ENCODE measurements at regions not wholly inside any gene's neighbourhood (a gene's known extent, or its start where the extent isn't known, plus 50 kb on each side); places are given as distances from the start of the nearest gene placed in this dataset.
"Not testable (repeated sequence)": the region's sequence is repeated elsewhere in the genome, so short reads cannot be mapped to it uniquely, and the experiment has no call there.

DNA sequence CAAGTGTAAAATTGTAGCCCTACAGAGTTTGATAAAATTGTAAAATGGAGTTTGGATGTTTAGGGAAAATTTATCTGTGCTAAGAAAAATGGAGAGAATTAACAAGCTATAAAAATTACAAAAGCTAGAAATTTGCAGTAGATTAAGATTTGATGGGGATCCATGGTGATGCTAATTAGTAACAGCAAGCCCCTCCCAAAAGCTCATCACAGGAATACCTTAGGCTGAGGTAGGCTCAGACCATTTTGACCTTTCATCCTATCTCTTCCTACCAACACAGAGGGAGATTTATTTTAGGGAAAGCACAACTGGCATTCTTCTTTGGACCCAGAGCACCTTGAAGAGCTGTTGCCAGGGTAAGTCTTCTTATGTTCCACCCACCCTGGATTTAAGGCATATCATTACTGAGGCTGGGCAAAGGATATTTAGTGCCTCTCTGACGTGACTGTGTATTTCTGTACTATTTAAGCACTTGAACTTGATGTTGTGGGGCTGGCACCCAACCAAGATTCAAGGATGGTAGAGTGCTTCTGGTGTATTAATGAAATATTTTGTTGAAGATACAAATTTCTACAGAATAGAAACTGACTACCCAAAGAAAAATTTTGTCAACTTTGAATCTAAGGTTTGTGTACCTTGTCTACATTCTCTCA lies 70.8 kb upstream of the SLC39A10 start:
- Histone ChIP-seq H3K4me3 (ENCODE audit: insufficient read depth, low read depth, low read length) (peak overlapping the region; percentile 29; the same call in 1 of the 2 replicates), H3K27me3 (ENCODE audit: control insufficient read depth, insufficient read depth, low read length) (no peaks in the 10 kb centered on the region), H3K36me3 (replicated peaks; ENCODE audit: control insufficient read depth, insufficient read depth, low read length) (no peaks in the 10 kb centered on the region)
- DNase-seq = peak; percentile 19

- no peak for DNase-seq
- Histone ChIP-seq H3K4me3 (ENCODE audit: insufficient read depth, low read depth, low read length) (no peak overlapping the region), H3K36me3 (replicated peaks; ENCODE audit: control insufficient read depth, insufficient read depth, low read length) (no peaks in the 10 kb centered on the region), H3K27me3 (ENCODE audit: control insufficient read depth, insufficient read depth, low read length) (no peaks in the 10 kb centered on the region)
These were observed 74.8 kb upstream of the SLC39A10 start for GRCh38 chr2:195582188-195582587.

DNA sequence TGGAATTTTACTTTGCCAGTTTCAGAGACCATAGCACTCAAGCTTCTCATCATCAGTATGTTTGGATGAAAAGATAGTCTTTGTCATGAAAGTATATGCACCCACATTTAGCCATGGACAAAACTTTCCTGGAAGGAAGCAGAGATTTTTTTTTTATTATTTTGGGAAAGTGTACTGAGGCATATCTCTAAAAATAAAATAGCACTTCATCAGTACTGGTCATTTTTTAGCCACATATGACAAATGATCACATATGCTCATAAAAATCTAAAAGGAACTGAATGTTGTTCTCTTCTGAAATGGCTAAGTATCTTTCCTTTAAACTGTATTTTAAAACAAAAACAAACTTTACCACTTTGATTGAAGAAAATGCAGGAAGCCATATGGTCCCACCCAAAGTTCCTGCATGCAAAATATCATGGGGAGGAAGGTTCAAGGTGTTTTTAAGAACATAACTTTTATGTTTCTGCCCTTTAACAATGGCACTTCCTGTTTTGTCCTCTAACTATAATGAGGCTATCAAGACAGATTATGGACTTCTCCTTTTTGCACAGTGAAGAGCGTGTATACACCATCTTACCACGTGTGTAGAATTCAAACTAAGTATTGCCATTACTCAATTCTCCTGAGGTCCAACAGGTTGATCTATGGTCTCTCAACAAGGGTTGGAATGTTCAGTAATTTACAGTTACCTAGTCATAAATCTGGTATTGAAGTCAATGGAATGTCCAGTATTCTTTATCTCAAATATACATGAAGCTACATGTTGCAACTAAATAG lies 77.1 kb upstream of the SLC39A10 start:
- Histone ChIP-seq H3K27me3 (ENCODE audit: control insufficient read depth, insufficient read depth, low read length) (no peaks in the 10 kb centered on the region), H3K4me3 (ENCODE audit: insufficient read depth, low read depth, low read length) (no peak overlapping the region), H3K36me3 (replicated peaks; ENCODE audit: control insufficient read depth, insufficient read depth, low read length) (no peaks in the 10 kb centered on the region)
- DNase-seq = no peak

DNA sequence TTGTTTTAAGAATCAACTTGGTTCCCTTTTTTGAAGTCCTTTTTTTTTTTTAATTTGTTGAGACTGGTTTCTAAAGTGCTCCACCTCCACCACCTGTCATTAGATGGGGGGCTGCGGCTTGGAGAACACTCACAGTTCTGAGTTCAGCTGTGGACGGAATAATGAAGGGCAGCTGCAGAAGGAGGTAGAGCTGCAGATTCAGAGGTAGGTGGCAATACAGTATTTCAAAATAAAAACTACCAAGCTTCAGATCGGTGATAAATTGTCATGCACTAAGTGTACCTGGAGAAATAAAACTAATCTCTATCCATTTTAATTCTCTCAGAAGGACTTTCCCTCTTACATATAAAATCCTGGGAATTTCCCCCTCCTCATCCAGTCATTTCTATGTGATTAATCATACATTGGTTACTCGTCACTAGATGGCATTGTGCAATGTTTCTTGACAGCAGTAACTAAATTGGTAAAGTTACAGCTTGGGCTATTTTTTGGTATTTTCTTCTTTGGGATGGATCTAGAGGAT lies 81.1 kb upstream of the SLC39A10 start:
- Histone ChIP-seq H3K27me3 (ENCODE audit: control insufficient read depth, insufficient read depth, low read length) (no peaks in the 10 kb centered on the region), H3K4me3 (ENCODE audit: insufficient read depth, low read depth, low read length) (no peak overlapping the region), H3K36me3 (replicated peaks; ENCODE audit: control insufficient read depth, insufficient read depth, low read length) (no peaks in the 10 kb centered on the region)
- DNase-seq = peak; percentile 33

GRCh38 chr2:195575016-195575415 lies 82.0 kb upstream of the SLC39A10 start:
- H3K4me3 ChIP-seq (ENCODE audit: insufficient read depth, low read depth, low read length) = no peak overlapping the region
- H3K27me3 ChIP-seq (ENCODE audit: control insufficient read depth, insufficient read depth, low read length) = no peaks in the 10 kb centered on the region
- no peaks in the 10 kb centered on the region for H3K36me3 ChIP-seq (replicated peaks; ENCODE audit: control insufficient read depth, insufficient read depth, low read length)
- no peak for DNase-seq

DNA sequence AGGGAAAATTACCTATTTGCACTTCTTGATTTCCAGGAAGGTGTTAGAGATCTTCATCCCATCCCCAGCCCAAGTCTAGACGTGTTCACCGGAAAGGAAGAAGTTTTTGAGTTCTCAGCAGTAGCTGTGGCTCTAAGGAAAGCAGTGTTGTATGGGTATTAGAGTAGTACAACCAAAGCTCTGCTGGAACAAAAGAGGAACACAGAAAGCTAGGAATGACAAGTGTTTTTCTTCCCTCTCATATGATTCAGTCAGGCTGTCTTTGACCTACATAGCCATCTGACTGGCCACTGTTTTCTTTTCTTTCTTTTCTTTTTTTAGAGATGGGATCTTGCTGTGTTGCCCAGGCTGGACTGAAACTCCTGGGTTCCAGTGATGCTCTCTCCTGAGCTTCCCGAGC lies 82.7 kb upstream of the SLC39A10 start:
- H3K27me3 ChIP-seq (ENCODE audit: control insufficient read depth, insufficient read depth, low read length) = no peaks in the 10 kb centered on the region
- H3K36me3 ChIP-seq (replicated peaks; ENCODE audit: control insufficient read depth, insufficient read depth, low read length) = no peaks in the 10 kb centered on the region
- DNase-seq = no peak
- no peak overlapping the region for H3K4me3 ChIP-seq (ENCODE audit: insufficient read depth, low read depth, low read length)

DNA sequence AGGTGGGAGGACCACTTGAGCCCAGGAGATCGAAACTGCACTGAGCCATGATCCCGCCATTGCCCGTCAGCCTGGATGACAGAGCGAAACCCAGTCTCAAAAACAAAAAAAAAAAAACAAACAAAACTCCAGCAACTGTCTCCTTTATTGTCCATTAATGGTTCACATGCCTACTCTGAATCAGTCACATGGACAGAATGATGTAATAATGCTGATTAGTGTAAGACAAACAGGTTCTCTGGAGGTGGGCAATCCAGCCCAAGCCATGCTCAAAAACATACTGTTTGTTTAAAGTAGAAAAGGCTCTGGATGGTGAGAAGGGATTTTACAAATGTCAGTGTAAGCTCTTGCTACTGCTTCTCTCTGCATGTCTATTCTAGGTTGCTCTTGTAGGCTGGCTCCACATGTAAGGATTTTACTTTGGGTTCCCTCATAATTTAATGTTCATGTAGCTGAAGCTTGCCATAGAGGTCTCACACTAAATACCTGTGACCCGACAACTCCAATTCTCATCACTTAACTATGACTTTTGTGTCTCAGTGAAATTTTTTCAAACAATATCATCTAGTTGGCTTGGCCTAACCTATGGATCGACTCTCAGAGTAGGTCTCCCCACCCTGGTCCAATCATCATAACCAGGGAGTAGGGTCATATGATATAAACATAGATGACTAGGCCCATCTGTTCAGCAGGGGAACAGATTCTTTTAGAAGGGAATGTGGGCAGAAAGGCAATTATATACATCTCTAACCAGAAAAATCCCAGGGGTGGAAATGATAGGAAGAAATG lies 83.9 kb upstream of the SLC39A10 start:
- H3K4me3 ChIP-seq (ENCODE audit: insufficient read depth, low read depth, low read length) = no peak overlapping the region
- DNase-seq = no peak
- no peaks in the 10 kb centered on the region for H3K36me3 ChIP-seq (replicated peaks; ENCODE audit: control insufficient read depth, insufficient read depth, low read length)

GRCh38 chr2:195570329-195570728 lies 86.7 kb upstream of the SLC39A10 start:
- Histone ChIP-seq H3K4me3 (ENCODE audit: insufficient read depth, low read depth, low read length) (no peak overlapping the region), H3K27me3 (ENCODE audit: control insufficient read depth, insufficient read depth, low read length) (no peaks in the 10 kb centered on the region), H3K36me3 (replicated peaks; ENCODE audit: control insufficient read depth, insufficient read depth, low read length) (no peaks in the 10 kb centered on the region)
- no peak for DNase-seq

More for the DNA sequence above, 83.9 kb upstream of the SLC39A10 start:
- H3K27me3 ChIP-seq (ENCODE audit: control insufficient read depth, insufficient read depth, low read length) = no peaks in the 10 kb centered on the region

DNA sequence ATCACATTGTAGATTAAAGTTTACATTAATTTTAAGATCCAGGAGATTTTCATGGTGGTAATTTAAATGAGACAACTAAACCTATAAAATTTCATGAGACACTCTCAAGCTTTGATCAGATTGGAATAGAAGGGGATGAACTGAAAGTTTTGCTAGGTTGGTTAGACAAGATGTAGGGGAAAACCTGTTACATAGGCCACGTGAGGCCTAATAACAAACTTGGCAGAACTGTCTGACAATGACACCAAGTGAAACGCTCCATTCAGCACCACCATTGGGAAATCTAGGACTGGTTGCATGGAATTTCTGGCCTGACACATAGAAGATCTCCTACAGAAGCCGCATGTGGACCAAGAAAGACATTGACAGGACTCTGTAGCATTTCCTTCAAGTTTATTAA lies 87.8 kb upstream of the SLC39A10 start:
- Histone ChIP-seq H3K27me3 (ENCODE audit: control insufficient read depth, insufficient read depth, low read length) (no peaks in the 10 kb centered on the region), H3K4me3 (ENCODE audit: insufficient read depth, low read depth, low read length) (no peak overlapping the region), H3K36me3 (replicated peaks; ENCODE audit: control insufficient read depth, insufficient read depth, low read length) (no peaks in the 10 kb centered on the region)
- no peak for DNase-seq

DNA sequence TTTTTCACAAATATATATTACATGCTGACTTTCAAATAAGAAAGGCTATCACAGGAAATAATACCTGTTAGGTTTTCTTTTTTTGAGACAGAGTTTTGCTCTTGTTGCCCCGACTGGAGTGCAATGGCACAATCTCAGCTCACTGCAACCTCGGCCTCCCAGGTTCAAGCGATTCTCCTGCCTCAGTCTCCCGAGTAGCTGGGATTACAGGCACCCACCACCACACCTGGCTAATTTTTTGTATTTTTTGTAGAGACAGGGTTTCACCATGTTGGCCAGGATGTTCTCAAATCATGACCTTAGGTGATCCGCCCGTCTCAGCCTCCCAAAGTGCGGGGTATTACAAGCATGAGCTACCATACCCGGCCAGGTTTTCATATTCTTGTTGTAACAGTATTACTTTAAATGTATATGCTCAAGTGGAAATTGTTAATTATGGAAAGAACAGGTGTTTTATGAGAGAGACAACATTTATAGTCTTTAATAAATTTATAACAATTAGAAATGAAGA lies 92.3 kb upstream of the SLC39A10 start:
- not testable (repeated sequence) for H3K4me3 ChIP-seq (ENCODE audit: insufficient read depth, low read depth, low read length); DNase-seq; H3K36me3 ChIP-seq (replicated peaks; ENCODE audit: control insufficient read depth, insufficient read depth, low read length); H3K27me3 ChIP-seq (ENCODE audit: control insufficient read depth, insufficient read depth, low read length)

- no peak for DNase-seq
- Histone ChIP-seq H3K27me3 (ENCODE audit: control insufficient read depth, insufficient read depth, low read length) (no peaks in the 10 kb centered on the region), H3K36me3 (replicated peaks; ENCODE audit: control insufficient read depth, insufficient read depth, low read length) (no peaks in the 10 kb centered on the region), H3K4me3 (ENCODE audit: insufficient read depth, low read depth, low read length) (no peak overlapping the region)
These were observed 93.0 kb upstream of the SLC39A10 start for GRCh38 chr2:195563857-195564512.

GRCh38 chr2:195562570-195563566 lies 94.2 kb upstream of the SLC39A10 start:
- peak; percentile 54 for DNase-seq
- no peaks in the 10 kb centered on the region for H3K36me3 ChIP-seq (replicated peaks; ENCODE audit: control insufficient read depth, insufficient read depth, low read length)
- H3K27me3 ChIP-seq (ENCODE audit: control insufficient read depth, insufficient read depth, low read length) = no peaks in the 10 kb centered on the region
- no peak overlapping the region for H3K4me3 ChIP-seq (ENCODE audit: insufficient read depth, low read depth, low read length)
